NT2/D1 (cell line): ENCODE measurements at regions not wholly inside any gene's neighbourhood (a gene's known extent, or its start where the extent isn't known, plus 50 kb on each side); places are given as distances from the start of the nearest gene placed in this dataset.

Experiments used
- SUZ12 ChIP-seq: IDR thresholded peaks from 2 replicates; pipeline ENCODE4 v1.6.1; 2011; ENCODE audit not compliant: insufficient read length, insufficient read depth; ENCODE audit errors: extremely low read depth
- YY1 ChIP-seq: IDR thresholded peaks from 2 replicates; pipeline ENCODE4 v1.6.1; 2011; ENCODE audit not compliant: insufficient read length, insufficient read depth
- ZNF274 ChIP-seq: IDR thresholded peaks from 2 replicates; pipeline ENCODE4 v1.6.1; 2011; ENCODE audit warnings: mild to moderate bottlenecking, low read depth, low read length

- no peak for TF ChIP-seq ZNF274
- TF ChIP-seq YY1, result no peak
- no peak for TF ChIP-seq SUZ12
Measured at GRCh38 chr12:13379531-13380188, 183.1 kb downstream of the EMP1 start.
